NCI-H748 (cell line): ENCODE measurements at regions not wholly inside any gene's neighbourhood (a gene's known extent, or its start where the extent isn't known, plus 50 kb on each side); places are given as distances from the start of the nearest gene placed in this dataset.
"Not testable (repeated sequence)": the region's sequence is repeated elsewhere in the genome, so short reads cannot be mapped to it uniquely, and the experiment has no call there.

Source experiments
- DNase-seq: peaks from one replicate; lab custom pipeline; 2025; ENCODE audit not compliant: unreplicated experiment; lab: John Stamatoyannopoulos, UW

- no peak for DNase-seq
Observed at GRCh38 chr1:221241157-221241556, 361.9 kb downstream of the HLX start.

DNA sequence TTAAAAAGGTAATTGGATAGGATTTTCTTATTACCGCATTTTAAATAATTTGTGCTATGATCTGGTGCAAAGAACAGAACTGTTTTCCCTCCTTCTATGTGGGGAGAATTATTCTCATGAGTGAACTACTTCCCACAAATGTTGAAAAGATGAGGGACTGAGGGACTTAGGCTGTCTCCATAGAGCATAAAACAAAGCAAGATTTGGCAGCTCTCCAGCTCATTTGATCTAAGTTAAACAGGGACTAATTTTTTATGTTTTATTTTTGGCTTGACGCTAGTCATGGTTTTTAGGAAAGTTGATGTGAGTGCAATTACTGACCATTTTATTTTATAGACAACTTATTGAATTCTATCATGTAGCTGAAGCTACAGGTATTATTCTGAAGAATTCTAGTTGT, 362.3 kb downstream of the HLX start:
- DNase-seq = peak; percentile 22

GRCh38 chr1:221246067-221246466, 366.8 kb downstream of the HLX start:
- no peak for DNase-seq

GRCh38 chr1:221246628-221247415, 367.6 kb downstream of the HLX start:
- DNase-seq = no peak

GRCh38 chr1:221251580-221251979, 372.3 kb downstream of the HLX start:
- no peak for DNase-seq

DNA sequence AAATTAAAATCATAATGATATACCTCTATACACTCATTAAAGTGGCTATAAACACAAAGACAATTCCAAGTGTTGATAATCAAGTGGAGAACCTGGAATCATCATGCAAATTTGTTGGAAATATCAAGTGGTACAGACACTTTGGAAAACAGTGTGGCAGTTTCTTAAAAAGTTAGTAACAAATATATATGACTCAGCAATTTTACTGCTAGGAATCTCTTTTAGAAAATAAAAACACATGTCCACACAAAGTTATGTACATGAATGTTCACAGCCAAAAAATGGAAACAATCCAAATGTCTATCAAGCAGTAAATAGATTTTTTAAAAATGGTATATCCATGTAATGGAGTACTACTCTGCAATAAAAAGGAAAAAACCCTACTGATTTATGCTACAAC, 375.6 kb downstream of the HLX start:
- no peak for DNase-seq

DNA sequence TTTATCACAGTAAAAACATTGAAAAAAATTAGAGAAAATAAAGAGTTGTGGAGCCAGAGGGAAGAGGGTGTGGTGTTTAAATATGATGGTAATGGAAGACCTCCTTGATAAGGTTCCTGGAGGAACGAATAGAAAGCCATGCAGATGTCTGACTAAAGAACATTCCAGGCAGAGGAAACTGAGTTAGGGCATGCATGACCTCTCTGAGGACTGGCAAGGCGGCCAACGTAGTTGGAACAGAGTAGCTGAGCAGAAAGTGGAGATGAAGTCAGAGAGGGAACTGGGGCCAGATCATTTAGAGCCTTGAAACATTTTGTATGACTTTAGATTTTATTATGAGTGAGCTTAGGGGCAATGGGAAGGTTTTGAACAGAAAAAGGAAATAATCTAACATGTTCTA, 377.5 kb downstream of the HLX start:
- no peak for DNase-seq

DNA sequence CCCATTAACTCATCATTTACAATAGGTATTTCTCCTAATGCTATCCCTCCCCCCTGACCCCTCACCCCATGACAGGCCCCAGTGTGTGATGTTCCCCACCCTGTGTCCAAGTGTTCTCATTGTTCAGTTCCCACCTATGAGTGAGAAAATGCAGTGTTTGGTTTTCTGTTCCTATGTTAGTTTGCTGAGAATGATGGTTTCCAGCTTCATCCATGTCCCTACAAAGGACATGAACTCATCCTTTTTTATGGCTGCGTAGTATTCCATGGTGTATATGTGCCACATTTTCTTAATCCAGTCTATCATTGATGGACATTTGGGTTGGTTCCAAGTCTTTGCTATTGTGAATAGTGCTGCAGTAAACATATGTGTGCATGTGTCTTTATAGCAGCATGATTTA, 378.3 kb downstream of the HLX start:
- not testable (repeated sequence) for DNase-seq

DNA sequence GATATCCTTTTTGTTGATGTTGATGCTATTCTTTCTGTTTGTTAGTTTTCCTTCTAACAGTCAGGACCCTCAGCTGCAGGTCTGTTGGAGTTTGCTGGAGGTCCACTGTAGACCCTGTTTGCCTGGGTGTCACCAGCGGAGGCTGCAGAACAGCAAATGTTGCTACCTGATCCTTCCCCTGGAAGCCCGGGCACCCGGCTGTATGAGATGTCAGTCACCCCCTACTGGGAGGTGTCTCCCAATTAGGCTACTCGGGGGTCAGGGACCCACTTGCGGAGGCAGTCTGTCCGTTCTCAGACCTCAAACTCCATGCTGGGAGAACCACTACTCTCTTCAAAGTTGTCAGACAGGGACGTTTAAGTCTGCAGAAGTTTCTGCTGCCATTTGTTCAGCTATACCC, 383.4 kb downstream of the HLX start:
- DNase-seq = not testable (repeated sequence)

- peak; percentile 92 for DNase-seq
Observed at GRCh38 chr1:221263831-221264767, 384.9 kb downstream of the HLX start.

GRCh38 chr1:221264848-221265247, 385.6 kb downstream of the HLX start:
- DNase-seq = no peak

DNA sequence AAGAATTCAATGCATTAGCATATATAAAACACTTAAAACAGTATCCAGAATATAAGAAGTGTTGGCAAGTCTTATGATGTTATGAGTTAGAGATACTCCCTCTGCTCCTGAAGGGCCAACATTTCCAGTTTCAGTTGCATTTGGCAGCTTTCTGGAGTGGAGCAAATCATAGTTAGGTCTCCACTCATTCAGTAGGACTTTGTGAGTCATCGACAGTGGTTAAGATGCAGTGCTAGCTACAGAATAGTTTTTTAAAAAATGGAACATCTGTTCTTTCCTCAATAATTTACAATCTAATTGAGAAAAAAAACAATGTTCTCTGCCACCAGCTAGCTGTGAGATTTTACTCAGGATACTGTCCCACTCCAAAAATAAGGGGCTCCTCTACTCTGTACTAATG, 389.1 kb downstream of the HLX start:
- no peak for DNase-seq

DNA sequence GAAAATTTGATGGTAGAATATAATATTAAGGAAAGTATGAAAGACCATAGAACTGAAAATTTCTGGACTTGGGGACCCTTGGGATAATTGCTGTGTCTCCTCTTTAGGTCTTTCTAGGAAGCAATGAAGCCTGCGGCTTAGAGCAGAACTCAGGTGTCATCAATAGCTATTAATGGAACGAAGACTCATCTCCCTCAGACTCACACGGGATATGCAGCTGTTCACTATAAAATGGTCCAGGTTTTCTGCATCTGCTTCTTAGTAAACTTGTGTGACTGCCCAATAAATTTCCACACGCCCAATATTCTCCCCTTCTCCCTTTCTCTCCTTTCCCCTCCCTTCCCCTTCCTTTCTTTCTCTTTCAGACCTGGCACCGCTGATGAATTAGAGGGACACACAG, 392.5 kb downstream of the HLX start:
- no peak for DNase-seq

GRCh38 chr1:221272940-221273339, 393.7 kb downstream of the HLX start:
- peak; percentile 3 for DNase-seq

DNA sequence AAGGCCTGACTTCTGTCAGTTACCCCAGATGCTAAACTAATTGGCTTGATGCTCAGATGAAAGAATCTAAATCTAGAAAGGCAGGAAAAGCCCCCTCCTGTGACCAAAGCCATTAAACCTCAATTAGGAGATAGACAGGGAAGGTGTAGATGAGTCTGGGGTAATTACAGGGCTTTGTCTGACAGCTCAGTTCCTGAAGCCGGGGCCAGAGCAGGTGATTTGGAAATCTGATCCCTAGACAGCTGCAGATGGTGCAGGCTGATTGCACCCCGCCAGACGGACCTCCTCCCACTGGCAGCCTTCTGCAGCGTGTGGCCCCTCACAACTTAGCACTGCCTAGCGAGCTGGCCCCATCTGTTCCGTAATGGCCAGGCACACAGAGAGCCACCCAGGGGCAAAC, 395.1 kb downstream of the HLX start:
- DNase-seq = peak; percentile 98

DNA sequence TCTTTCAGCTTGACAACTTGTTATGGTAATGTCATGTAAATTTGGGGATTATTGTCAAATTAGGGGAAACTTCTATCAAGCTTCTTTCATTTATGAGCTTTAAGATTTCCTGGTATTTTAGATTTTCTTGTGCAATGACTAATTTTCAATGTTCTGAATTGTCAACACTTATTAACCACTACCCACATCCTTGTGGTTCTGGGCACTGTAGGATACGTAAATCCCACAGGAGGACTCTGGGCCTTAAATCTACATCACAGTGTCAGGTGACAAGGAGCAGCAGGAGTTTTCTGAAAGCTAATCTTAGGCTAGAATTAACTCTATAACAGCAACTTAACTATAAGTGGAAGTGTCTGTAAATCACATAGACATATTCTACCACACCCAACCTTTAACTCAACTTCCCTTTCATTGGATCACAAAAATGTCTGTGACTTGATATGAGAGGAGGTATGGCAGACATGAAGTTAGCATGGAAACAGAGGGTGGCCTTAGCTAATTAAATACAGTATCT, 397.7 kb downstream of the HLX start:
- no peak for DNase-seq

GRCh38 chr1:221279146-221279545, 399.9 kb downstream of the HLX start:
- DNase-seq = no peak

DNA sequence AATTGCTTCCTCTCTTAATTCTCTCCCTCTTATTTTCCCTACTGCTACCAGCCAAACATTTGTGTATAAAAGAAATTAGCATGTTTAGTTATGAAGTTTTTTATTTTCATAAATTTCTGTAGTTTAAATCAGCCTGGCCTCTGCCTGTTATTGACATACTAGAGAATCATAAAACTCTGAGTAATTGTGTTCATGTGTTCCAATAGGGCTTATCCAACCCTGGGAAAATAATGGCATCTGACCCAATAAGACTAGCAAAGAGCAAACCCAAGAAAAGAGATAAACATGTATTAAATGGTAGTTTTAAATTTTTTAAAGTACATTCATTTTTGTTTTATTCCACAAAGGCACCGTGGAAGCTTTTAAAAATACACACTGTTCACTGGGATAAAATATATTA, 404.3 kb downstream of the HLX start:
- DNase-seq = peak; percentile 27

- peak; percentile 93 for DNase-seq
Observed at GRCh38 chr1:221284028-221284427, 404.8 kb downstream of the HLX start.

DNA sequence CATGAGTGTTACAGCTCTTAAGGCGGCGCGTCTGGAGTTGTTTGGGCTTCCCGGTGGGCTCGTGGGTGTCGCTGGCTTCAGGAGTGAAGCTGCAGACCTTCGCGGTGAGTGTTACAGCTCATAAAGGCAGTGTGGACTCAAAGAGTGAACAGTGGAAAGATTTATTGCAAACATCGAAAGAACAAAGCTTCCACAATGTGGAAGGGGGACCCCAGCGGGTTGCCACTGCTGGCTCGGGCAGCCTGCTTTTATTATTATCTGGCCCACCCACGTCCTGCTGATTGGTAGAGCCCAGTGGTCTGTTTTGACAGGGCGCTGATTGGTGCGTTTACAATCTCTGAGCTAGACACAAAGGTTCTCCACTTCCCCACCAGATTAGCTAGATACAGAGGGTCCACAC, 405.7 kb downstream of the HLX start:
- DNase-seq = peak; percentile 7

GRCh38 chr1:221285458-221286210, 406.4 kb downstream of the HLX start:
- DNase-seq = not testable (repeated sequence)
